Astrocyte of the spinal cord (primary cell): ENCODE measurements at regions not wholly inside any gene's neighbourhood (a gene's known extent, or its start where the extent isn't known, plus 50 kb on each side); places are given as distances from the start of the nearest gene placed in this dataset.
"Not testable (repeated sequence)": the region's sequence is repeated elsewhere in the genome, so short reads cannot be mapped to it uniquely, and the experiment has no call there.

Experiments
- DNase-seq: peaks from one replicate; pipeline ENCODE4 v3.0.0; 2011; ENCODE audit warnings: low read depth, low spot score
- H3K4me3 ChIP-seq: 2 replicates; pipeline ENCODE4 v1.5.1; 2011; ENCODE audit warnings: low read depth, mild to moderate bottlenecking, low read length, moderate library complexity
- CTCF ChIP-seq: IDR thresholded peaks from 2 replicates; pipeline ENCODE4 v1.5.1; 2012; ENCODE audit warnings: low read depth, mild to moderate bottlenecking, low read length, inconsistent platforms
- in situ Hi-C: cut with HindIII; loops from 2 replicates; pipeline ENCODE4 v1.10.0; 2017; ENCODE audit warnings: low sequenced_read_pairs

GRCh38 chr9:135357863-135358551, 121.6 kb upstream of the PPP1R26 start:
- no peak overlapping the region for H3K4me3 ChIP-seq
- DNase-seq: no peak
- in situ Hi-C loops: no loop called here
- no peak for TF ChIP-seq CTCF

GRCh38 chr9:135358552-135358940, 121.0 kb upstream of the PPP1R26 start:
- no peak for DNase-seq
- H3K4me3 ChIP-seq: no peak overlapping the region
- in situ Hi-C loops: no loop called here
- no peak for TF ChIP-seq CTCF

- no peak for TF ChIP-seq CTCF
- no peak for DNase-seq
- in situ Hi-C loops: no loop called here
- H3K4me3 ChIP-seq: no peak overlapping the region
These were observed 119.8 kb upstream of the PPP1R26 start for GRCh38 chr9:135359764-135360163.

- no peak for DNase-seq
- in situ Hi-C loops: no loop called here
- TF ChIP-seq CTCF: no peak
These were observed 119.0 kb upstream of the PPP1R26 start for GRCh38 chr9:135360617-135361016.

GRCh38 chr9:135361668-135362067, 117.9 kb upstream of the PPP1R26 start:
- H3K4me3 ChIP-seq, in situ Hi-C loops, DNase-seq: not testable (repeated sequence)

More at GRCh38 chr9:135360617-135361016, 119.0 kb upstream of the PPP1R26 start:
- no peak overlapping the region for H3K4me3 ChIP-seq

GRCh38 chr9:135363596-135363995, 116.0 kb upstream of the PPP1R26 start:
- in situ Hi-C loops: no loop called here
- DNase-seq: no peak
- H3K4me3 ChIP-seq: no peak overlapping the region
- no peak for TF ChIP-seq CTCF

GRCh38 chr9:135365013-135365768, 114.4 kb upstream of the PPP1R26 start:
- in situ Hi-C loops: no loop called here
- no peak for DNase-seq
- H3K4me3 ChIP-seq: no peak overlapping the region
- no peak for TF ChIP-seq CTCF
